Aorta (tissue), 5 donors: ENCODE measurements at regions not wholly inside any gene's neighbourhood (a gene's known extent, or its start where the extent isn't known, plus 50 kb on each side); places are given as distances from the start of the nearest gene placed in this dataset.

ENCODE experiments used
- ATAC-seq: fragments of 200-7000 bp; cut with Tn5 transposase; one replicate; pipeline ENCODE4 v1.9.1; 2022; ENCODE audit warnings: moderate library complexity; ENCODE audit not compliant: low FRiP score
- DNase-seq, 2 donors: peaks; one replicate each; pipeline ENCODE4 v3.0.0-alpha.2; 2020
- H3K27ac ChIP-seq, 2 donors: one replicate each; pipeline ENCODE4 v1.5.1; 2013; ENCODE audit warnings: low read length in 2 of 2, mild to moderate bottlenecking in 2 of 2, moderate library complexity in 2 of 2, control low read depth in 1 of 2, inconsistent platforms in 1 of 2, low read depth in 1 of 2
- H3K27me3 ChIP-seq, 2 donors: one replicate each; pipeline ENCODE4 v1.6.1; 2013; ENCODE audit warnings: control low read depth in 1 of 2, low read length in 1 of 2, mild to moderate bottlenecking in 1 of 2, moderate library complexity in 1 of 2; ENCODE audit not compliant: insufficient read depth in 2 of 2, control insufficient read depth in 1 of 2
- H3K36me3 ChIP-seq, 2 donors: one replicate each; pipeline ENCODE4 v1.6.1; 2013; ENCODE audit warnings: control low read depth in 1 of 2, low read length in 1 of 2, mild to moderate bottlenecking in 1 of 2; ENCODE audit not compliant: insufficient read depth in 2 of 2, control insufficient read depth in 1 of 2
- H3K4me1 ChIP-seq, 2 donors: one replicate each; pipeline ENCODE4 v1.6.1; 2013; ENCODE audit warnings: low read length in 2 of 2, control low read depth in 1 of 2, mild to moderate bottlenecking in 1 of 2, moderate library complexity in 1 of 2; ENCODE audit not compliant: insufficient read depth in 2 of 2, control insufficient read depth in 1 of 2
- H3K4me3 ChIP-seq, 2 donors: one replicate each; pipeline ENCODE4 v1.5.1; 2013; ENCODE audit warnings: low read length in 2 of 2, control low read depth in 1 of 2, mild to moderate bottlenecking in 1 of 2
- H3K9me3 ChIP-seq: one replicate; pipeline ENCODE4 v1.6.1; 2013; ENCODE audit warnings: mild to moderate bottlenecking, low read length; ENCODE audit not compliant: control insufficient read depth
- WGBS, 2 donors: extraction: QIAGEN DNeasy Blood & Tissue Kit; methylation state at CpG; one replicate each; pipeline ENCODE4 v1.1.7; 2013; 5-methylcytosine and 5-hydroxymethylcytosine counted together
- intact Hi-C, 2 donors: fragments of 100-400 bp; cut with DNase I; formaldehyde crosslinking; loops; one replicate each; pipeline versions ENCODE4 v1.14.2 to v1.15.0; 2022
- donor health status: healthy with polysubstance abuse.
- donor health status: Bipolar disorder and iron deficiency.
- donor health status: DM: no; HTN: no; CAD: no.
- donor health status: DM: no; HTN: no; CAD: no.
- donor health status: DM: yes; HTN: yes; CAD: no.

DNA sequence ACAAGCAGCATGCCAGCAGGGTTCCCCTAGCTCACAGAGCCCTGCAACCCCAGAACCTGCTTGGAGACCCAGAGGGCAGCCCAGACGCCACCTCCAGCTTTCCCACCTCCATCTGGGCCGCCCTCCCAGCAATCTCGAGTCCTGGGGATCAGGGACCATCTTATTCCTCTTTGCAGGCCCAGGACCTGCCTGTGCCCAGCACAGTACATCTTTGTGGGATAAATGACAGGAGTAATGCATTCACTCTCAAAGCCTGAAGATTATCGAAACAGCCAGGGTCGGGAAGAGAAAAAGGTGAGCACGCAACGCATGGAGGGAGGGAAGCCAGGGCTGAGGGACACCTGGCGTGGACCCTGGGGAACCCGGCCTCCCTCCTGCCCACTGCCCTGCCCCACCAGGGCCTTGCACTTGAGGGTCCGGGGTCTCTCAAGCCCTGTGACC is 144.1 kb downstream of the NDUFA10 start:
- no peak for DNase-seq
- WGBS, 2 donors: 71 to 72% methylated on average over 10 of the region's 10 CpGs

DNA sequence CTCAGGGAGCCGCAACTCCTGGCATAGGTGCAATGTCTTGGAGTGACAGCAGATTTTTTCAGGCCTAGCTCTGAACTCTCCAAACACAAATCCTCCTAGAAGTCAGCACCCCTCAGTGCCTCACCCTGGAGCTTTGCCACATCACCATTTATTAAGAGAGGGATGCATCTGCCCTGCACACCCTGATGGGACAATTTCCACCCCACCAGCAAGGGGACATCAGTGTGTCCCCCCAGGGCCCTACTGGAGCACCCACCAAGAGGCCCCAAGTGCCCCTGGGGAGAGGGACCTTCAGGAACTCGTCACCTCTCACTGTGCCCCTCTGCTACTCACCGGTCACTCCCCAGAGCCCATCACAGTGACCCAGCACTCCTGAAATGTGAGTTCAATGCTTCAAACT is 144.7 kb downstream of the NDUFA10 start:
- ATAC-seq (no peak), DNase-seq (no peak)
- Histone ChIP-seq H3K36me3 (no peaks in the 10 kb centered on the region), H3K4me3 (no peak overlapping the region), H3K27ac (peak overlapping the region in 1 of 2 donors; percentile 35), H3K4me1 (no peaks in the 10 kb centered on the region), H3K27me3 (no peaks in the 10 kb centered on the region), H3K9me3 (no peaks in the 10 kb centered on the region)
- 93 to 98% methylated on average over 3 of the region's 3 CpGs for WGBS, 2 donors
- intact Hi-C loops: loop anchor here (2.0 to 10.0 kb wide), 6 partner anchors 63 to 848 kb away; partner anchors contain the start of gene HDAC4 (in 1 of the 2)

More for the DNA sequence above, 144.1 kb downstream of the NDUFA10 start:
- Histone ChIP-seq H3K27me3 (no peaks in the 10 kb centered on the region), H3K9me3 (no peaks in the 10 kb centered on the region), H3K27ac (peak overlapping the region in 1 of 2 donors; percentile 49), H3K4me1 (no peaks in the 10 kb centered on the region), H3K36me3 (no peaks in the 10 kb centered on the region), H3K4me3 (no peak overlapping the region)
- intact Hi-C loops: loop anchor here (2.0 to 10.0 kb wide), 6 partner anchors 64 to 849 kb away; partner anchors contain the start of gene HDAC4 (in 1 of the 2)
- no peak for ATAC-seq

DNA sequence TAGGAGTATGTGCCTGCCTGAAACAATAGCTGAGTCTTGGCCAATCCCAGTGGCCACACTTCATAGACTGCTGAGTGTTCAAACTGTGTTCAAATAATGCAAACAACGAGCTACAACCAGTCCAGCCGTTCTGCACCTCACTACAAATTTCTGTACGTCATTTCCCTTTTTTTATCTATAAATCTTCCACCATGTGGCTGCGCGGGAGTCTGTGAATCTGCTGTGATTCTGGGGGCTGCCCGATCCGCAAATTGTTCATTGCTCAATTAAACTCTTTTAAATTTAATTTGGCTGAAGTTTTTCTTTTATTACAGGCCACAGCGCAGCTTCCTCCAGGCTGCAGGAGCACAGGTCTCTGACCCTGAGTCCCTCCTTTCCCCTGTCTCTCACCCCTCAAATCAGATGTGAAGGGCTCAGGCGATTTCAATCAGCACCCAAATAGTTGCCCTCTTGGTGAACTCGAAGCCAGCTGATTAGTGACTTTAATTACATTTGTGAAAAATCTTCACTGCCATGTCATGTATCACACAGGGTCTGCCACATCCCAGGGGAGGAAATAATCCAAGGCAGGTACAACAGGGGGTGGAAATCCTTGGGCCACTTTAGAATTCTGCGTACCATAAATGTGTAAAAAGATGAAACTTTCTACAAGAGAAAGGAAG is 145.6 kb downstream of the NDUFA10 start:
- H3K27ac ChIP-seq: no peak overlapping the region
- WGBS, 2 donors: 94 to 95% methylated on average over 11 of the region's 11 CpGs
- H3K4me1 ChIP-seq: no peaks in the 10 kb centered on the region
- no peak for ATAC-seq
- H3K27me3 ChIP-seq: no peaks in the 10 kb centered on the region
- no peaks in the 10 kb centered on the region for H3K9me3 ChIP-seq
- no peaks in the 10 kb centered on the region for H3K36me3 ChIP-seq
- intact Hi-C loops: loop anchor here (2.0 to 10.0 kb wide), 6 partner anchors 62 to 847 kb away; partner anchors contain the start of gene HDAC4 (in 1 of the 2)
- no peak overlapping the region for H3K4me3 ChIP-seq
- no peak for DNase-seq

DNA sequence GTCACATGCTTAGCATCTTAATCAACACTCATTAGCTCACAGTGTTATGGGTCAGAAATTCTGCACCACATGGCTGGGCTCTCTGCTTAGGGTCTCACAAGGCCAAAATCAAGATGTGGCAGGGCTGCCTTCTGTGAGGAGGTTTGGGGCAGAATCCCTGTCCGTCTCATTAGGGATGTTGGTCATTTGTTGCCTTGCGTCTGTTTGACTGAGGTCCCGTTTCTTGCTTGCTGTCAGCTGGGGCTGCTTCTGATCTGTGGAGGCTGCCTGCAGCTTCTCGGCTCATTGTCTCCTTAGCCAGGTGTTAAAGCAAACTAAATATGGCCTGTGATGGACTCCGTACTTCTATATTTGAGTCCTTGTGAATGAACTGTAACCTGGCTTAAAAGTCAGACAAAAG is 146.5 kb downstream of the NDUFA10 start:
- intact Hi-C loops: no loop called here
- H3K36me3 ChIP-seq: no peaks in the 10 kb centered on the region
- no peaks in the 10 kb centered on the region for H3K9me3 ChIP-seq
- H3K4me1 ChIP-seq: no peaks in the 10 kb centered on the region
- H3K4me3 ChIP-seq: no peak overlapping the region
- WGBS, 2 donors: 95 to 96% methylated on average over 5 of the region's 5 CpGs
- DNase-seq: no peak
- no peak overlapping the region for H3K27ac ChIP-seq
- no peak for ATAC-seq
- no peaks in the 10 kb centered on the region for H3K27me3 ChIP-seq

DNA sequence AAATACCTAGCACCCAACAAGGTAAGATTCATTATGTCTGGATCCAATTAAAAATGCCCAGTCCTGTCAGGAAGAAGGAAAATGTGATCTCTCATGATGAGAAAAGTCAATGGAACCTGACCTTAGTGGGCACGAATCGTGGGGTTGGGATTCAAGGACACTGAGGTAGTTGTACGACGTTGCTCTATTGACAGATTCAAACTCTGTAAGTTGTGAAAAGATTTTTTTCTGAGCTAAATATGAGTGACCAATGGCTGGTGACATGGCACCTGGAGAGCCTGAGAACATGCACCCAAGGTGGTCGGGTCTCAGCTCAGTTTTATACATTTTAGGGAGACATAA is 148.2 kb downstream of the NDUFA10 start:
- DNase-seq: no peak
- H3K36me3 ChIP-seq: no peaks in the 10 kb centered on the region
- no peaks in the 10 kb centered on the region for H3K4me1 ChIP-seq
- H3K27me3 ChIP-seq: no peaks in the 10 kb centered on the region
- ATAC-seq: no peak
- H3K27ac ChIP-seq: no peak overlapping the region
- H3K9me3 ChIP-seq: no peaks in the 10 kb centered on the region
- intact Hi-C loops: no loop called here
- H3K4me3 ChIP-seq: no peak overlapping the region
- 85 to 97% methylated on average over 5 of the region's 5 CpGs for WGBS, 2 donors

DNA sequence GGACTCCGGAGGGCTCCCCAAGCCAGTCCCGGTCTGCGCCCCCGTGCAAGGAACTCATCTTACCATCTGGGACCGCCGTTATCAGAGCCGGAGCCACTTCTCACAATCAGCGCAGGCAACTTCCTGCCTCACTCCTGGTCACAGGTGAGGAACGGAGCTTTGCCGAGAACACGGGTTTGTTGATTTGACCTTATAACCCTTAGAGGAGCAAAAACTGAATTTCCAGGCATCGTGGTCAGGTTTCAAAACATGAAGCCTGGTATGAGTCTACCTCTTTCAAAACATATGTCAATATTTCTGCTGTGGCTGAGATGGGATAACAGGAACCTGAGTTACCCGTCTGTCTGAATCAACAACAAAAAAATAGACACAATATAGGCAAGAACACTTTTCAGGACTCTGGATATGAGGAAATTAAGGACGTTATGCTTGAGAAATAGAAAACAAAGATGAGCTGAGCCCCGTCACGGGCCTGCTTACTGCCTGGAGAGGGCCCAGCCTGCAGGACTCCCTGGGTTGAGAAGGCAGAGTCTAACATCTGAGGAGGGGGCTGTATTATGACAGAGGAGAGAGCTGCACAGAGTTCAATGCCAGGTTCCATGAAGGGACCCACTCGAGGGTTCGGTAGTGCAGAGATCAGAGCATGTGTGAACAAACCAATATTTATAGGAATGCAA is 148.7 kb downstream of the NDUFA10 start:
- H3K4me3 ChIP-seq: no peak overlapping the region
- intact Hi-C loops: no loop called here
- no peak overlapping the region for H3K27ac ChIP-seq
- no peaks in the 10 kb centered on the region for H3K9me3 ChIP-seq
- no peaks in the 10 kb centered on the region for H3K27me3 ChIP-seq
- H3K4me1 ChIP-seq: no peaks in the 10 kb centered on the region
- no peak for DNase-seq
- H3K36me3 ChIP-seq: no peaks in the 10 kb centered on the region
- 75 to 82% methylated on average over 18 of the region's 18 CpGs for WGBS, 2 donors
- ATAC-seq: no peak

DNA sequence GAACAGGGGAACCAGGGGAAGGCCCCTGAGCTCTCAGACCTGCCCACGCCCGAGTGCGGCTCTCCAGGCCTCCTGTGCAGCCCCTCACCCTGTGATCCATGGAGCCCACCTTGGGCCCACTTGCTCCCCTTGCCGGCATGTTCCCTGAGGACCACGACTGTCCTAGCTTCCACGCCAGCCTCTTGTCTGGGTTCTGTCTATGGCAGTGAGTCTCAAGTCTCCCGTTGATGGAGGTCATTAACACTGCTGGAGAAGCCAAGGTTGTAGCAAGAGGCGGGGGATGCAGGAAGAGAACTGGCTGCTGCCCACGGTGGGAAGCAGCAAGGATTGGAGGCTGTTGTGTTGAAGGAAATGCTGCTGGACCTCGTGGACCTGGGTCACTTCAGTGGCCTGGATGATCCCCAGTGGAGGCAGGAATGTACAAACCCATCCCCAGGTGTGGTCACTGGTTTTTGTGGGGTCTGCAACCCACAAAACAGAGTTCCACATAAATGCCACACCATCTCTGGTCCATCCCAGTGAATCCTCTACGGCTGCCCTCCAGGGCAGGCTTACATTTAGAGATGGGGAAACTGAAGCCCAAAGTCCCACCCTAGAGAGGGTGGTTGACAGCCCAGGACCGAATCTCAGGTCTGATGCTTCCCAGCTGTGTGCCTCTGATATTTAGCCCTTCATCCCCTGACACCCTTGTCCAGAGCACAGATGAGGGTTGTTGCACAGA is 150.3 kb downstream of the NDUFA10 start:
- H3K9me3 ChIP-seq: no peaks in the 10 kb centered on the region
- H3K36me3 ChIP-seq: no peaks in the 10 kb centered on the region
- H3K27ac ChIP-seq: no peak overlapping the region
- intact Hi-C loops: no loop called here
- H3K4me3 ChIP-seq: no peak overlapping the region
- no peaks in the 10 kb centered on the region for H3K27me3 ChIP-seq
- WGBS, 2 donors: 87% methylated on average over 12 of the region's 12 CpGs
- ATAC-seq (peak; percentile 8), DNase-seq (no peak)
- H3K4me1 ChIP-seq: no peaks in the 10 kb centered on the region

DNA sequence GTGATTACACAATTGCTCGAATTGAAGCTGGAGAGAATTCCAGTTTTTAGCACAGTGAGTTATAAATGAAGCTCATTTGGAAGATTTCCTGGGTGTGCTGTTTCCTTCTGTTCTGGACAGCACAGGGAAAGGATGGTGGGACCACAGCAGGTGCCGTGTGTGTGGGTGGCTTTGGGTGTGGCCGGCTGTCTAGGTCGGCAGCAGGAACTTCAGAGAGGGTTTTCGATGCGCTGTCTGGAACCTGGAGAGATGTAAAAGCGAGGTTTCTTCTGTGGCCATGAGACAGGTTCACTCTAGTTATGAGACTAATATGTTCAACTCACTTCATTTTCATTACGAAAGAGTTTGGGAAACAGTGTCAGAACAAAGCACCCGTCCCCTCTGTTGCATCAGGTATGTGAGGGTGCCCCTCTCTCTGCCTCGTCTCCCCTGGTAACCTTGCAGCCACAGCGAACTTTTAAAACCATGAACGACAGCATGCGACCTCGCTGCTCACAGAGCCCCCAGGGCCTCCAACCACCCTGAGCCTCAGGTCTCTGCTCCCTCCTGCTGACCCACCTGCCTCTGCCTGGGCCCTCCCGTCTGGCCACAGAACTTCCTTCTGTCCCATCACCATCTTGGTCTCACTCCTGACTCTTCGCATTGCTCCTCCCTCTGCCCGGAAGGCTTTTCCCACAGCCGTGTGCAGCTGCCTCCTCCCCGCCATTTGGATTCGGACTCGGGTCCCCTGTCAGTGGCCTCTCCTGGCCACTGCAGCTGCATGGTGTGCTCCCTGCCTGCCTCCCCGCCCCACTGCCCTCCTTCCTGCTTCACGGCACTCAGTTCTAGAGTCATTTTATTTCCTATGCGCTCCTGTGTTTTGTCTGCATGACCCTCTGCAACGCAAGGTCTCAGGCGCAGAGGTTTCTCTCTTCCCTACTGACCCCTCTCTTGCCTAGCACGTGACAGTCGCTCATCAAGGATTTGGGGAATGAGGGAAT is 151.2 kb downstream of the NDUFA10 start:
- no peak for DNase-seq
- Histone ChIP-seq H3K9me3 (no peaks in the 10 kb centered on the region), H3K27ac (no peak overlapping the region), H3K36me3 (no peaks in the 10 kb centered on the region), H3K4me1 (no peaks in the 10 kb centered on the region), H3K4me3 (no peak overlapping the region), H3K27me3 (no peaks in the 10 kb centered on the region)
- no peak for ATAC-seq
- 85 to 88% methylated on average over 28 of the region's 28 CpGs for WGBS, 2 donors
- intact Hi-C loops: no loop called here
